Breast epithelium (tissue), 3 donors: ENCODE measurements at regions not wholly inside any gene's neighbourhood (a gene's known extent, or its start where the extent isn't known, plus 50 kb on each side); places are given as distances from the start of the nearest gene placed in this dataset.

Experiments
- CTCF ChIP-seq, 3 donors: fragments of 450-650 bp; IDR thresholded peaks; one replicate each; pipeline ENCODE4 v1.5.1; 2016 to 2017; ENCODE audit warnings: antibody characterized with exemption in 3 of 3, mild to moderate bottlenecking in 3 of 3, moderate library complexity in 3 of 3
- POLR2A ChIP-seq: fragments of 450-650 bp; IDR thresholded peaks from one replicate; pipeline ENCODE4 v1.6.1; 2016; ENCODE audit warnings: antibody characterized with exemption, mild to moderate bottlenecking, moderate library complexity
- POLR2AphosphoS5 ChIP-seq, 3 donors: sonication (generic); formaldehyde crosslinking; IDR thresholded peaks; one replicate each; pipeline ENCODE4 v1.6.1; 2017; ENCODE audit warnings: antibody characterized with exemption in 3 of 3

GRCh38 chrX:35722128-35722527, 76.0 kb upstream of the MAGEB16 start:
- TF ChIP-seq POLR2A: no peak
- TF ChIP-seq CTCF (IDR thresholded peaks at IDR 0.05): no peak
- TF ChIP-seq POLR2AphosphoS5 (IDR thresholded peaks at IDR 0.05): no peak
